Nephron (organoid): ENCODE measurements at regions not wholly inside any gene's neighbourhood (a gene's known extent, or its start where the extent isn't known, plus 50 kb on each side); places are given as distances from the start of the nearest gene placed in this dataset.

Source experiments
- H3K27ac Mint-ChIP-seq, 3 experiments: 2 replicates each; pipeline ENCODE4 v1.8.0; 2020; ENCODE audit warnings: mixed read lengths in 3 of 3, mild to moderate bottlenecking in 2 of 3, moderate library complexity in 1 of 3
- H3K27me3 Mint-ChIP-seq: 2 replicates; pipeline ENCODE4 v1.8.0; 2021; ENCODE audit warnings: low read depth, mild to moderate bottlenecking, moderate library complexity, mixed read lengths
- H3K36me3 Mint-ChIP-seq: 2 replicates; pipeline ENCODE4 v1.8.0; 2020; ENCODE audit warnings: low read depth, mixed read lengths
- H3K4me1 Mint-ChIP-seq: 2 replicates; pipeline ENCODE4 v1.8.0; 2020; ENCODE audit warnings: mixed read lengths
- H3K4me3 Mint-ChIP-seq, 3 experiments: 2 replicates each; pipeline ENCODE4 v1.8.0; 2020; ENCODE audit warnings: mild to moderate bottlenecking in 3 of 3, mixed read lengths in 3 of 3, moderate library complexity in 2 of 3
- H3K9me3 Mint-ChIP-seq: 2 replicates; pipeline ENCODE4 v1.8.0; 2020; ENCODE audit warnings: mixed read lengths
- TF ChIP-seq, protein P1 (sequence below), 3 experiments: fragments of 200-600 bp; sonication (generic); IDR thresholded peaks; one replicate each; pipeline ENCODE4 v1.5.0; 2021; ENCODE audit warnings: antibody characterized with exemption in 3 of 3; ENCODE audit not compliant: unreplicated experiment in 3 of 3

DNA sequence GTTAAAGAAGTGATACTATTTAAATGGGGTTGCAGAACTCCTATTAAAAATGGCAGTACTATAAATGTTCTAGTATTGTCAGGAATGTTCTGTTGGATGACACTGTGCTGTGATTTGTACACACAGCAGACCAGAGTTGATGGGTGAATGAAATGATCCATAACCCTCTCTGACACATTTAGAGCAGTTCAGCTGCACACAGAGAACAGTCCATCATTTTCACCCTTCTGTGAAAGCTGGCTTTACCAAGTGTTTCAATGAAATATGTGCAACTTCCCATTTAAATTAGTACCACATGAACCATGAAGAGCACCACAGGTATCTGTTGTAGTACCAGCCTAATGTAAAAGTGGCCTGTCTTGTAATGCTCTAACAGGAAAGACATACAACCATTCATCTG lies 981.4 kb downstream of the TMEM182 start:
- H3K4me3 Mint-ChIP-seq, result no peak overlapping the region
- no peaks in the 10 kb centered on the region for H3K27me3 Mint-ChIP-seq
- no peaks in the 10 kb centered on the region for H3K4me1 Mint-ChIP-seq
- H3K36me3 Mint-ChIP-seq, result no peaks in the 10 kb centered on the region
- H3K27ac Mint-ChIP-seq, result no peak overlapping the region
- H3K9me3 Mint-ChIP-seq, result no peaks in the 10 kb centered on the region
- TF ChIP-seq, protein P1, sequence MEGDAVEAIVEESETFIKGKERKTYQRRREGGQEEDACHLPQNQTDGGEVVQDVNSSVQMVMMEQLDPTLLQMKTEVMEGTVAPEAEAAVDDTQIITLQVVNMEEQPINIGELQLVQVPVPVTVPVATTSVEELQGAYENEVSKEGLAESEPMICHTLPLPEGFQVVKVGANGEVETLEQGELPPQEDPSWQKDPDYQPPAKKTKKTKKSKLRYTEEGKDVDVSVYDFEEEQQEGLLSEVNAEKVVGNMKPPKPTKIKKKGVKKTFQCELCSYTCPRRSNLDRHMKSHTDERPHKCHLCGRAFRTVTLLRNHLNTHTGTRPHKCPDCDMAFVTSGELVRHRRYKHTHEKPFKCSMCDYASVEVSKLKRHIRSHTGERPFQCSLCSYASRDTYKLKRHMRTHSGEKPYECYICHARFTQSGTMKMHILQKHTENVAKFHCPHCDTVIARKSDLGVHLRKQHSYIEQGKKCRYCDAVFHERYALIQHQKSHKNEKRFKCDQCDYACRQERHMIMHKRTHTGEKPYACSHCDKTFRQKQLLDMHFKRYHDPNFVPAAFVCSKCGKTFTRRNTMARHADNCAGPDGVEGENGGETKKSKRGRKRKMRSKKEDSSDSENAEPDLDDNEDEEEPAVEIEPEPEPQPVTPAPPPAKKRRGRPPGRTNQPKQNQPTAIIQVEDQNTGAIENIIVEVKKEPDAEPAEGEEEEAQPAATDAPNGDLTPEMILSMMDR (IDR thresholded peaks at IDR 0.05; ENCODE audit: unreplicated experiment in 3 of 3), result no peak

GRCh38 chr2:103754530-103754929 lies 992.7 kb downstream of the TMEM182 start:
- H3K4me3 Mint-ChIP-seq, result no peak overlapping the region
- H3K4me1 Mint-ChIP-seq, result no peaks in the 10 kb centered on the region
- no peaks in the 10 kb centered on the region for H3K27me3 Mint-ChIP-seq
- peaks cover 4% of the 10 kb centered on the region for H3K9me3 Mint-ChIP-seq
- TF ChIP-seq, protein P1 (IDR thresholded peaks at IDR 0.05; ENCODE audit: unreplicated experiment in 3 of 3), result no peak
- no peak overlapping the region for H3K27ac Mint-ChIP-seq
- no peaks in the 10 kb centered on the region for H3K36me3 Mint-ChIP-seq

DNA sequence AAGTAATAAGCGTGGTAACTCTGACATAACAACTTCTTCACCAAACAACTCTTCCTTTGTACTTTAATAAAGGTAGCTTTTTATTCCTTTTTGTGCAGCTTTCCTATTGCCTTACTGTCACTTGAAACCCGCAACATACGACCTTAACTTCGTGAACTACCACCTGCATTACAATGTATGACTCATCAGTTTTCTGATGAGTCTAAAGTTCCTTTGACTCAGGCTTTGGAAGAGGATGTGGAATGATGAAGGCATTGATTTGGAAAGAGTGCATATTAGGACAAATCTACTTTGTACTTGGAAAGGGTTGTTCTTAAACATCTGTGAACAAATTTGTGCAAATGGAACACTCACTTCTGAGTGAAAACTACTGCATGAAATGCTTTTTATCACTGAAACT lies 1012.1 kb downstream of the TMEM182 start:
- TF ChIP-seq, protein P1 (IDR thresholded peaks at IDR 0.05; ENCODE audit: unreplicated experiment in 3 of 3), result no peak
- H3K4me3 Mint-ChIP-seq, result no peak overlapping the region
- no peaks in the 10 kb centered on the region for H3K4me1 Mint-ChIP-seq
- H3K9me3 Mint-ChIP-seq, result no peaks in the 10 kb centered on the region
- H3K27me3 Mint-ChIP-seq, result no peaks in the 10 kb centered on the region
- no peaks in the 10 kb centered on the region for H3K36me3 Mint-ChIP-seq
- no peak overlapping the region for H3K27ac Mint-ChIP-seq

GRCh38 chr2:103780088-103780702 lies 1018.4 kb downstream of the TMEM182 start:
- Mint-ChIP-seq H3K27ac (no peak overlapping the region), H3K4me1 (no peaks in the 10 kb centered on the region), H3K4me3 (no peak overlapping the region), H3K36me3 (no peaks in the 10 kb centered on the region), H3K9me3 (no peaks in the 10 kb centered on the region), H3K27me3 (no peaks in the 10 kb centered on the region)
- TF ChIP-seq, protein P1 (IDR thresholded peaks at IDR 0.05; ENCODE audit: unreplicated experiment in 3 of 3), result no peak

GRCh38 chr2:103781313-103781712 lies 1019.5 kb downstream of the TMEM182 start:
- H3K4me1 Mint-ChIP-seq, result no peaks in the 10 kb centered on the region
- no peaks in the 10 kb centered on the region for H3K27me3 Mint-ChIP-seq
- no peaks in the 10 kb centered on the region for H3K9me3 Mint-ChIP-seq
- no peak overlapping the region for H3K27ac Mint-ChIP-seq
- TF ChIP-seq, protein P1 (IDR thresholded peaks at IDR 0.05; ENCODE audit: unreplicated experiment in 3 of 3), result no peak
- H3K4me3 Mint-ChIP-seq, result no peak overlapping the region
- H3K36me3 Mint-ChIP-seq, result no peaks in the 10 kb centered on the region

DNA sequence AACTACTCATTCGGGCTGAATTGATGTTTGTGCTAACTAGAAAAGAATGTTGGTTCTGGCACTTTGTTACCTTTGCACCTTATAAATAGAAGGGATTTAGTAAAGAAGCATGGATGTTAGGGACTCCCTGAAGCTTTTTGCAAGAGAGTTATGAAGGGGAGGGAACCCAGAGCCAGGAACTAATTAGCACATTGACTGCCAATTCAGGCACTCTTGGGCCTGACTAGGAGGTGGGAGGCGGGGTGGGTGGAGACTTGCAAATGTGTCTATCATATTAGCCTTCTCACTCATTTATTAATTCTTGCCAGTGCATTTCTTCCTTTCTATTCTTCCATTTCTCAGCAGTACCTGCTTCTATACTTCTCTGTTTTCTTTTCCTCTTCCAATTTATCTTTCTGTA lies 1022.4 kb downstream of the TMEM182 start:
- peaks cover 8% of the 10 kb centered on the region for H3K4me1 Mint-ChIP-seq
- no peak overlapping the region for H3K4me3 Mint-ChIP-seq
- H3K27me3 Mint-ChIP-seq, result no peaks in the 10 kb centered on the region
- no peak overlapping the region for H3K27ac Mint-ChIP-seq
- no peaks in the 10 kb centered on the region for H3K36me3 Mint-ChIP-seq
- no peaks in the 10 kb centered on the region for H3K9me3 Mint-ChIP-seq
- TF ChIP-seq, protein P1 (IDR thresholded peaks at IDR 0.05; ENCODE audit: unreplicated experiment in 3 of 3), result no peak
